ENCODE measurements at regions not wholly inside any gene's neighbourhood (a gene's known extent, or its start where the extent isn't known, plus 50 kb on each side); places are given as distances from the start of the nearest gene placed in this dataset.
"Not testable (repeated sequence)": the region's sequence is repeated elsewhere in the genome, so short reads cannot be mapped to it uniquely, and the experiment has no call there.

GRCh38 chr7:131031099-131031868 lies 296.4 kb upstream of the MKLN1 start:
- Histone ChIP-seq H3K9me3 (replicated peaks; ENCODE audit: low read length) (no peaks in the 10 kb centered on the region), H3K4me3 (ENCODE audit: low read length) (no peak overlapping the region), H3K4me2 (ENCODE audit: low read length) (no peak overlapping the region), H3K4me1 (ENCODE audit: control insufficient read depth, insufficient read depth, low read length) (peaks cover 19% of the 10 kb centered on the region), H3K36me3 (ENCODE audit: insufficient read depth, low read length) (peaks cover 6% of the 10 kb centered on the region), H3K9ac (ENCODE audit: low read depth, low read length) (no peak overlapping the region), H3K27me3 (ENCODE audit: control insufficient read depth, insufficient read depth, low read length) (no peaks in the 10 kb centered on the region)

- Histone ChIP-seq H3K36me3 (ENCODE audit: insufficient read depth, low read length) (peaks cover 6% of the 10 kb centered on the region), H3K4me2 (ENCODE audit: low read length) (no peak overlapping the region), H3K4me1 (ENCODE audit: control insufficient read depth, insufficient read depth, low read length) (peaks cover 4% of the 10 kb centered on the region), H3K9me3 (replicated peaks; ENCODE audit: low read length) (no peaks in the 10 kb centered on the region), H3K27me3 (ENCODE audit: control insufficient read depth, insufficient read depth, low read length) (no peaks in the 10 kb centered on the region), H3K4me3 (ENCODE audit: low read length) (no peak overlapping the region), H3K9ac (ENCODE audit: low read depth, low read length) (no peak overlapping the region)
These were observed 294.9 kb upstream of the MKLN1 start for GRCh38 chr7:131032786-131033185.

GRCh38 chr7:131034166-131034881 lies 293.4 kb upstream of the MKLN1 start:
- no peak overlapping the region for H3K9ac ChIP-seq (ENCODE audit: low read depth, low read length)

GRCh38 chr7:131035088-131035770 lies 292.4 kb upstream of the MKLN1 start:
- H3K9ac ChIP-seq (ENCODE audit: low read depth, low read length) = no peak overlapping the region
- no peak overlapping the region for H3K4me2 ChIP-seq (ENCODE audit: low read length)
- H3K9me3 ChIP-seq (replicated peaks; ENCODE audit: low read length) = no peaks in the 10 kb centered on the region
- peaks cover 22% of the 10 kb centered on the region for H3K4me1 ChIP-seq (ENCODE audit: control insufficient read depth, insufficient read depth, low read length)
- no peaks in the 10 kb centered on the region for H3K27me3 ChIP-seq (ENCODE audit: control insufficient read depth, insufficient read depth, low read length)
- H3K36me3 ChIP-seq (ENCODE audit: insufficient read depth, low read length) = no peaks in the 10 kb centered on the region
- H3K4me3 ChIP-seq (ENCODE audit: low read length) = no peak overlapping the region

More at GRCh38 chr7:131034166-131034881, 293.4 kb upstream of the MKLN1 start:
- Histone ChIP-seq H3K4me1 (ENCODE audit: control insufficient read depth, insufficient read depth, low read length) (peaks cover 13% of the 10 kb centered on the region), H3K4me2 (ENCODE audit: low read length) (no peak overlapping the region), H3K9me3 (replicated peaks; ENCODE audit: low read length) (no peaks in the 10 kb centered on the region), H3K4me3 (ENCODE audit: low read length) (no peak overlapping the region), H3K27me3 (ENCODE audit: control insufficient read depth, insufficient read depth, low read length) (no peaks in the 10 kb centered on the region), H3K36me3 (ENCODE audit: insufficient read depth, low read length) (peaks cover 3% of the 10 kb centered on the region)

GRCh38 chr7:131038153-131038552 lies 289.5 kb upstream of the MKLN1 start:
- Histone ChIP-seq H3K9me3 (replicated peaks; ENCODE audit: low read length) (no peaks in the 10 kb centered on the region), H3K36me3 (ENCODE audit: insufficient read depth, low read length) (no peaks in the 10 kb centered on the region), H3K4me3 (ENCODE audit: low read length) (no peak overlapping the region), H3K9ac (ENCODE audit: low read depth, low read length) (no peak overlapping the region), H3K27me3 (ENCODE audit: control insufficient read depth, insufficient read depth, low read length) (no peaks in the 10 kb centered on the region), H3K4me1 (ENCODE audit: control insufficient read depth, insufficient read depth, low read length) (peaks cover 19% of the 10 kb centered on the region), H3K4me2 (ENCODE audit: low read length) (no peak overlapping the region)

GRCh38 chr7:131039355-131039762 lies 288.3 kb upstream of the MKLN1 start:
- peak overlapping the region; percentile 31 for H3K4me3 ChIP-seq (ENCODE audit: low read length)
- no peaks in the 10 kb centered on the region for H3K36me3 ChIP-seq (ENCODE audit: insufficient read depth, low read length)
- H3K4me1 ChIP-seq (ENCODE audit: control insufficient read depth, insufficient read depth, low read length) = peaks cover 19% of the 10 kb centered on the region
- no peaks in the 10 kb centered on the region for H3K27me3 ChIP-seq (ENCODE audit: control insufficient read depth, insufficient read depth, low read length)
- peak overlapping the region; percentile 76 for H3K4me2 ChIP-seq (ENCODE audit: low read length)
- no peaks in the 10 kb centered on the region for H3K9me3 ChIP-seq (replicated peaks; ENCODE audit: low read length)
- peak overlapping the region; percentile 64 for H3K9ac ChIP-seq (ENCODE audit: low read depth, low read length)

GRCh38 chr7:131039836-131040235 lies 287.8 kb upstream of the MKLN1 start:
- no peaks in the 10 kb centered on the region for H3K27me3 ChIP-seq (ENCODE audit: control insufficient read depth, insufficient read depth, low read length)
- H3K36me3 ChIP-seq (ENCODE audit: insufficient read depth, low read length) = no peaks in the 10 kb centered on the region
- H3K4me2 ChIP-seq (ENCODE audit: low read length) = peak overlapping the region; percentile 76
- no peaks in the 10 kb centered on the region for H3K9me3 ChIP-seq (replicated peaks; ENCODE audit: low read length)
- H3K4me3 ChIP-seq (ENCODE audit: low read length) = peak overlapping the region; percentile 0
- peak overlapping the region; percentile 64 for H3K9ac ChIP-seq (ENCODE audit: low read depth, low read length)
- H3K4me1 ChIP-seq (ENCODE audit: control insufficient read depth, insufficient read depth, low read length) = peaks cover 19% of the 10 kb centered on the region

GRCh38 chr7:131040467-131040932 lies 287.2 kb upstream of the MKLN1 start:
- Histone ChIP-seq H3K4me2 (ENCODE audit: low read length) (peak overlapping the region; percentile 76), H3K4me1 (ENCODE audit: control insufficient read depth, insufficient read depth, low read length) (peaks cover 19% of the 10 kb centered on the region), H3K36me3 (ENCODE audit: insufficient read depth, low read length) (no peaks in the 10 kb centered on the region), H3K9ac (ENCODE audit: low read depth, low read length) (peak overlapping the region; percentile 64), H3K27me3 (ENCODE audit: control insufficient read depth, insufficient read depth, low read length) (no peaks in the 10 kb centered on the region), H3K9me3 (replicated peaks; ENCODE audit: low read length) (no peaks in the 10 kb centered on the region), H3K4me3 (ENCODE audit: low read length) (no peak overlapping the region)

GRCh38 chr7:131041012-131041695 lies 286.5 kb upstream of the MKLN1 start:
- not testable (repeated sequence) for H3K27me3 ChIP-seq (ENCODE audit: control insufficient read depth, insufficient read depth, low read length); H3K9ac ChIP-seq (ENCODE audit: low read depth, low read length); H3K9me3 ChIP-seq (replicated peaks; ENCODE audit: low read length); H3K4me2 ChIP-seq (ENCODE audit: low read length); H3K4me3 ChIP-seq (ENCODE audit: low read length); H3K36me3 ChIP-seq (ENCODE audit: insufficient read depth, low read length)
- H3K4me1 ChIP-seq (ENCODE audit: control insufficient read depth, insufficient read depth, low read length) = peaks cover 19% of the 10 kb centered on the region

GRCh38 chr7:131042269-131043160 lies 285.2 kb upstream of the MKLN1 start:
- H3K9ac ChIP-seq (ENCODE audit: low read depth, low read length) = no peak overlapping the region
- H3K4me3 ChIP-seq (ENCODE audit: low read length) = no peak overlapping the region
- no peaks in the 10 kb centered on the region for H3K9me3 ChIP-seq (replicated peaks; ENCODE audit: low read length)
- H3K4me1 ChIP-seq (ENCODE audit: control insufficient read depth, insufficient read depth, low read length) = peaks cover 19% of the 10 kb centered on the region
- H3K27me3 ChIP-seq (ENCODE audit: control insufficient read depth, insufficient read depth, low read length) = no peaks in the 10 kb centered on the region
- H3K4me2 ChIP-seq (ENCODE audit: low read length) = no peak overlapping the region
- H3K36me3 ChIP-seq (ENCODE audit: insufficient read depth, low read length) = no peaks in the 10 kb centered on the region

Measured in skeletal muscle satellite cell (primary cell).